Globus pallidus (tissue), 1 donor: ENCODE measurements at regions not wholly inside any gene's neighbourhood (a gene's known extent, or its start where the extent isn't known, plus 50 kb on each side); places are given as distances from the start of the nearest gene placed in this dataset.

Experiments used
- DNase-seq: peaks from one replicate; pipeline ENCODE4 v3.0.0-alpha.2; 2015; ENCODE audit warnings: low spot score

DNA sequence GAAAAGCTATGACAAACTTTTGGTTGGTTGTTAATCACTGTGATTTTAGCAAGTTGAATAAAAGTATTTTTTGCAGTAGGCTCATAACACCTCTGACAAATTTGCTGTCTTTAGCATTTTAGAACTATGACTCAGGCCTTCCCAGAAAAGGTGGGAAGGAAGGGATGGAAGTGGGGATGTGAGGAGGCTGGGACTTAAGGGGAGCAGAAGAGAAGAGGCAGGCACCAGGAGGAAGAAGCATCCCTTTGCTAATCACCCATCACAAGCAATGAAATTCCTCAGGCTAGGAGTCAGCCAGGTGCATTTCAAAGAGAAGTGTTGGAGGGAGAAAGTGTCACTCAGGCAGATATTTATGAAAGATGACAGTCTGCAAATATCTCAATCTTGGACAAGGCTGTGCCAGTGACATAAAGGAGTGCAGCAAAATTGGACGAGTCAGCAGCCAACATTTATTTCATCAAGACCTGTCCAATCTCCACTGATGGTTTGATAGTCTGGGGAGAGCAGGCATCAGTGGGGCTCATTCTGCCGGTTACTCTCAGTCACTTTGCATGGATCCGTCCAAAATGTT lies 337.3 kb upstream of the ARRDC4 start:
- no peak for DNase-seq

GRCh38 chr15:97627634-97628033 lies 332.9 kb upstream of the ARRDC4 start:
- DNase-seq = no peak

GRCh38 chr15:97645758-97646157 lies 314.7 kb upstream of the ARRDC4 start:
- DNase-seq = no peak

DNA sequence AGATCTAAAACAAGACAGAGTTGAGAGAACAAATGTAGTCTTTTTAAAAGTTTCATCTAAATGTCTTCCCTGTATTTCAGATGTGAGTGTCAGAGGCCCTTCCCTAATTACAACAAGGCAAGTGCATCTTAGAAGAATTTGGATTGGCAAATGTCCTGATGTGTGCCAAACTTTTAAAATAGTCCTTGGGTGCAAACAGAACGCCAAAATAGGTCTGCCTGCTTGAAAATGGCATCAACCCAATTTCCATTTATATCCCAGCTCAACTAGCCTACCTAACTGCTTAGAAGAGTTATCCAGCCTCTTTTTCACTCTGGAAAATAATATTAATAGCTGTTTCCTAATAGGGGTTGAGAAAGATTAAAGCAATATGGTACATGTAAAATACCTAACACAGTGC lies 311.8 kb upstream of the ARRDC4 start:
- no peak for DNase-seq

GRCh38 chr15:97652041-97652440 lies 308.5 kb upstream of the ARRDC4 start:
- DNase-seq = no peak

- no peak for DNase-seq
These were observed 307.8 kb upstream of the ARRDC4 start for GRCh38 chr15:97652700-97653167.

DNA sequence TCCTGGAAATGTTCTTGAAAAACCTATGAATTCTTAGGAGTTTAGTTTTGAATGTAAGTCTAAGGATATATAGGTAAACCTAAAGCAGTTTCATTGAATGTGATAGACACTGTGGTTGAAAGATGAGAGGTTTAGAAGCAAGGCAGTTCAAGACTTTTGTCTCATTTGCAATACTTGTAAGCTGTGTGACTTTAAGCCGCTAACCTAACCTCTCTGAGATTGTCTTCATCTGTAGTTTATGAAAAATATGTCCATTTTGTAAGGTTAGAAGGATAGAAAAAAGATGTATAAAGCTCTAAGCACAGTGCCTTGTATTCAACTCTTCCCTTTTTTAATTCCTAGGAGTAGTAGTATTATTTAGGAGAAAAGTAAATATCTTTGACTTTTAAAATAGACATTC lies 306.6 kb upstream of the ARRDC4 start:
- DNase-seq = no peak

GRCh38 chr15:97654481-97655076 lies 305.9 kb upstream of the ARRDC4 start:
- no peak for DNase-seq

- DNase-seq = no peak
These were observed 298.7 kb upstream of the ARRDC4 start for GRCh38 chr15:97661796-97662195.

- DNase-seq = no peak
These were observed 287.9 kb upstream of the ARRDC4 start for GRCh38 chr15:97672586-97672985.

DNA sequence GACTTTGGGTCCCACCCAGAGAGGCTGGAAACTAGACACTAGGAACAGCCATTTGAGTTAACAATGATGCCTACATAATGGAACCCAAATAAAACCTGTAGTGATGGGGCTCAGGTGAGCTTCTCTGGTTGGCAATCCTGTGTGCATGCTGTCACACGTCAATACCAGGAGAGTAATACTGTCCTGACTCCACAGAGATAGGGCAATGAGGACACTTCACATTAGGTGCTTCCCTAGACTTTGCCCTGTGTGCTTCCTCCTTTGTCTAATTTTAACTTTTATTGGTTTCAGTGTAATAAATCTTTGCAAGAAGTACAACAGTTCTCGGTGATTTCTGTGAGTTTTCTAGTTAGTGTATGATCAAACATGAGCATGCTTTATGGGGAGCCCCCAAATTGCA lies 281.8 kb upstream of the ARRDC4 start:
- no peak for DNase-seq

DNA sequence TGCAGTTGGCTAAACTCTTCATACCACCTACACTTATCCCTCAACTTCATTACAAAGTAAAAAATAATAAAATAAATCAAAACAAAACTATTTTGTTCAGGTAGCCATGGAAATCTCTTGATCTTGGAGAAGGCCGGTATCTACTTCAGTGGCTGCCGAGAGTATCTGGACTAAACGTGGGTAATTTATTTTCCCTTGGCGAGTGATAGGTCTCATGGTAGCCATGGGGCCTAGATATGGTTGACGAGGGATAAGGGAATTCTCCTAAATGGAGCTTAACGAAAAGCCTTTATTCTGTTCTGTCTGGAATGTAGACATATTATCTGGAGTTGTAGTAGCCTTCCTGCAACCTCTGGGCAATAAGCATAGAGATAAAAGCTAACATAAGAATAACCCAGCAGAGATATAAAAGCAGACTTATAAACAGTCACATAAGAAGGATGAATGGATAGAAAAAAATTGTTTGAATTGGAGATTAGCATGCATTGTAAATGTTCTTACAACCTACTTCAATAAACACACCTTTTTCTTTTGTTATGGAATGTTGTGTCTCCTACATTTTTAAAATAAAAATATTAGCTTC lies 281.3 kb upstream of the ARRDC4 start:
- no peak for DNase-seq

GRCh38 chr15:97680606-97681220 lies 279.8 kb upstream of the ARRDC4 start:
- no peak for DNase-seq

- no peak for DNase-seq
These were observed 276.7 kb upstream of the ARRDC4 start for GRCh38 chr15:97683831-97684230.

GRCh38 chr15:97684249-97684648 lies 276.3 kb upstream of the ARRDC4 start:
- no peak for DNase-seq

DNA sequence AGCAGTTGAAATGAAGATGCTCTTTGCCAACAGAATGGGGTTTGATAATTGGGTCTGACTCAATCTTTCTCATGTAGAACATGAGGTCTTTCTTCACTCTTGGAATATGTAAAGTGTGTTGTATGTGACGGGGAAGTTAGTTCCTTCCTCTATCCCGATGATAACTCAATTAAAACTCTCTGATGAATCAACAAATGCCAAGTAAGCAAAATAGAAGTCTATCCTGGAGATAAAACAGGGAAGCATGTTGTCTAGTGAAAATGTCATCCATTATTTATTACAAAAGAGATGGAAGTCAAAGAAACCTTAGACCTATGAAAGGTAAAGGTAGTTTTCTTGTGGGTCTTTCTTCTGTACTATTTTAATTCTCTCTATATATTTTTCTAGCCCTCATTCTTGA lies 274.2 kb upstream of the ARRDC4 start:
- DNase-seq = no peak

DNA sequence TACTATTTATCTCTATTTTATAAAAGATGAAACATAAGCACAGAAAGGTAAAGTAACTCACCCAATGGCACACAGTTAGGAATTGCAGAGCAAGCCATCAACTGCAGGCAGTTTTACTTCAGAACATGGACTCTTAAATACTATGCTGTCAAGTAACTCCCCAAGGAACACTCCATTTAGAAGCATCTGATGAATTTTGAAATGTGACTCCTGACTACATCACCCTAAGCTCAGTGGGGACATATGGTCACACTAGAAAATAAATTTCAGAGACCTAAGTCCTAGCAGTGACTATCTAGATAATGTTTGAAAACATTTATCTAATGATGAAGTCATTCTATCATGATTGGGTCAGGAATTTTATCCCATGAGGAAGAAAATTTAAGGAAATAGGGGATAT lies 272.8 kb upstream of the ARRDC4 start:
- DNase-seq = no peak

- DNase-seq = no peak
These were observed 272.3 kb upstream of the ARRDC4 start for GRCh38 chr15:97688177-97688576.

DNA sequence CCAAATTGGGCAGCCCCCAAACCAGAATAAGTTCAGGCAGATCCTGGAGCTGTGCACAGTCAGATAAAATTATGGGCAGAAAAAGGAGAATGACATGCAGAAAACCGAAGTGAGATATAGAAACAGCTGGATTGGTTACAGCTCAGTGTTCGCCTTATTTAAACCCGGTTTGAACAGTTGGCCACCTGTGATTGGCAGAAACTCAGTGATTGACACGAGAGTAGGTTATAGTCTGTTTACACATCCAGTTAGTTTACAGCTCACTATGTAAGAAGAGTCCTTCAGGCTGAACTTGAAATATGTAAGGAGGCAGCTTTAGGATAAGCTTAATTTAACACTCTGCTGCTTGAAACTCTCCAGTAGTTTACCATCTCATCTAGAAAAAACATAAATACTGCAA lies 271.6 kb upstream of the ARRDC4 start:
- DNase-seq = no peak

DNA sequence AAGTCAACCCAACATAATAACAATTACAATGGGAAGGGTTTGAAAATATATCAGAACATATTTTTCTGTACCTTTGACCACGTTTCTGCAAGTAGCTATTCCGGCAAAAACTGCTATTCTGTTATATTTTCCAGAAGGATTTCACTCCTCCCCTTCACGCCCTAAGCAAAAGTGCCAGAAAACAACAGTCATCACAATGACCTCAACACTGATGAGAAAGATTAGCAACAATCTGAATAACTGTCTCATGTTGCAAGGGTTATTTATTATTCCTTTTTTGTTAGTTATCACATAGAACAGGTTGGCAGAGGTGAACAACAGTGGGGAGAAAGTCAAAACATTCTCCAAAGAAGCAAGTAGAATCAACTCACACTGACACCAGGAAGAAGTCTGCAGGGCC lies 269.4 kb upstream of the ARRDC4 start:
- no peak for DNase-seq

GRCh38 chr15:97691799-97692198 lies 268.7 kb upstream of the ARRDC4 start:
- DNase-seq = no peak

DNA sequence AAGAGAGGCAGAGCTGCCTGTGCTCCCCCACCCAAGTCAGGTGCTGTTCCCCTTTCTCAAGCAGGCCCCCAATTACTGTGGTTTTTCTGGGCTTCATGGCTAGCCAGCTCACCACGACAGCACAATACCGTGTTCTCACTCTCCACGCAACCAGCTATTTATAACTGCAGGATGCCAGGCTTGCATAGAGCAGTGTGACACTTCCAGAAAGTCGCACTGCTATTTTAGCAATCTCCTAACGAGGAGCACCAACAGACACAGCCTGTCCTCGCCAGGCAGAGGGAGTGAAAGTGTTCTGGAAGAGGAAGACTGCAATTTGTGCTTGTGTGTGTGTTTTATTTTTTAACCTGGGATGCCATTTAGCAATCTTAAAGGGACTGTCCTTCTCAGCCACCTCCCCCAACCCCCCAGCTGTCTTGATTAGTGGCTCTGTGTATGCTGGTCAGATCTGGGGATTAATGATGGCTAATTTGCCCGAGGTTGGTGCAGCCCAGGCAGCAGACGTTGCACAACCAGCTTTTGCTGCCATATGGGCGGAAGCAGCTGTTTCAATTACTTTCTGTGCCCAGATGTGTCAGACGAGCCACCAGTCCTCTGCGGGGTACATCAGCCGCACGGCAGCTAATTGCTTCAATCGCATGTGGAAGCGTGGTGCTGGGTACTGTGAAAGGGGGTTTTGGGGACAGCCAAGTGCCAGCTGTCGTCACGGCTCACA lies 268.0 kb upstream of the ARRDC4 start:
- DNase-seq = no peak

- no peak for DNase-seq
These were observed 266.0 kb upstream of the ARRDC4 start for GRCh38 chr15:97694456-97694855.
